H4 (cell line): ENCODE measurements at regions not wholly inside any gene's neighbourhood (a gene's known extent, or its start where the extent isn't known, plus 50 kb on each side); places are given as distances from the start of the nearest gene placed in this dataset.
"Not testable (repeated sequence)": the region's sequence is repeated elsewhere in the genome, so short reads cannot be mapped to it uniquely, and the experiment has no call there.

Source experiments
- DNase-seq: peaks from one replicate; pipeline ENCODE4 v3.0.0-alpha.2; 2015; ENCODE audit warnings: low spot score

- no peak for DNase-seq
Observed at GRCh38 chr6:14217728-14218518, 100.4 kb downstream of the CD83 start.

DNA sequence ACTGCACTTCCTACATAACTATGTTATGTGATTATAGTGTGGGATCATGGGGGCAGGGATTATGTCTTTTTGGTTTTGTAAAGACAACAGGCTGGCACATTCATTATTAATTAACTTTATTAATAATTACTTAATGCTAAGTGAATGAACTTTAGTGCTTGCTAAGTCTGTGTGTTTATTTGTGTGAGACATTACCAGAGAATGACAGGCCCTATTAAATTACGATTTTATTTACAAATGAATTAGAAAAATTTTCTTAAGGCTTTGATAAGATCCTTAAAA, 100.9 kb downstream of the CD83 start:
- DNase-seq: no peak

DNA sequence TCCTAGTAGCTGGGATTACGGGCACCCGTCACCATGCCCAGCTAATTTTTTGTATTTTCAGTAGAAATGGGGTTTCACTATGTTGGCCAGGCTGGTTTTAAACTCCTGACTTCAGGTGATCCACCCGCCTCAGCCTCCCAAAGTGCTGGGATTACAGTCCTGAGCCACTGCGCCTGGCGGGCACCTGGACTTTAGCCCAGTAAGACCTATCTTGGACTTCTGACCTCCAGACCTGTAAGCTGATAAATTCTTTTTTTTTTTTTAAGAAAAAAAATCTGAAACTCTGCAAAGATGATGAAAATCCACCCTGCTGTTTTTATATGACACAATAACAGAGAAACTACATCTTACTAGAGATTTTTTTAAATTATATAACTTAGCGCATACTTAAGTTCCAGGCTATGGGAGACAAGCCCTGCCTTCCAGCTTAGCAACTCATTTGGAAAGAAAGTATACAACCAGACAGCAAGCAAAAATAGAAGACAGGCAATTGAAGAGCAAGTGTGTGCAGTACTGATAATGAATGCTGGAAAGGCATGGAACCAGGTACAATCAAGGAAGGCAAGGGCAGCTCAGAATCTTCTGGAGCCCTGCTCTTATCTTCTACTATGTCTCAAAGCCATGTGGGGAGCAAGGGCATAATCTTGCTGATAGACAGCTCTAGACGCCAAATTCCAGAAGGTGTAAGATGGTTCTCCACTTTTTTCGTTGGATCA, 104.2 kb downstream of the CD83 start:
- DNase-seq: no peak

GRCh38 chr6:14222956-14223355, 105.4 kb downstream of the CD83 start:
- no peak for DNase-seq

- no peak for DNase-seq
Observed at GRCh38 chr6:14224359-14225103, 107.0 kb downstream of the CD83 start.

GRCh38 chr6:14226051-14226660, 108.6 kb downstream of the CD83 start:
- no peak for DNase-seq

GRCh38 chr6:14228571-14228970, 111.0 kb downstream of the CD83 start:
- DNase-seq: no peak

GRCh38 chr6:14231071-14231483, 113.5 kb downstream of the CD83 start:
- DNase-seq: no peak

DNA sequence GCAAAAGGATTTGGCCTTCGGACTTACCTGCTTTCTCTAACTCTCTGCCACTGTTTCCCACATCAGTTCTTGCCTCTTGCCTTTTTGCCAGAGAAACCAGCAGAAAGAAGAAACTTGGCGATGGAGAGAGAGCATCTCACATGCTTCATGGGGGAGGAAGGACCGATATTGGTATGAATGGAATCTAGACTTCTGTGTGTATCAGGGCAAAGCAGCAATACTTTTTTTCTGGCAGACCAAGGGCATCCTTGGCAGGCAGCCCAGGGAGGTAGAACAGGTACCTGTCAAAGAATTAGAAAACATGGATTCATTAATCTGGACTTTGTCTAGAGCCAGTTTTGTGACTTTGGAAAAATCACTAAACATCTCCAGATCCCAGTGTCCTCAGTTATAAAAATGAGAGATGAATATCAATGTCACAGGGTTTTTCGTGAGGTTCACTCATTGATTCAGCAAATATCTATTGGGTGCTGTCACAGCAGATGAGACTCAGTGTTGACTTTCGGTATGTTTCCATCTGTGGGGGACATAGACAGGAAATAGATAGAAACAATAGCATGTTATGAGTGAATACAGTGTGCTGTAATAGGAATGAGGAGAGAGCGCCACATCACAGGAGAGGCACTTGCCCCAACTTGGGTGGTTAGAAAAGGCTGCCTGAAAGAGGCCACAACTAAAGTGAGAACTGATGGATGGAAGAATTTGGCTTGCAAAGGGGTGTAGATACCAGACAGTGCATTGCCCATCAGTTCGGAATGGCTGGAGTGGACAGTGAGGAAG, 114.1 kb downstream of the CD83 start:
- DNase-seq: no peak

DNA sequence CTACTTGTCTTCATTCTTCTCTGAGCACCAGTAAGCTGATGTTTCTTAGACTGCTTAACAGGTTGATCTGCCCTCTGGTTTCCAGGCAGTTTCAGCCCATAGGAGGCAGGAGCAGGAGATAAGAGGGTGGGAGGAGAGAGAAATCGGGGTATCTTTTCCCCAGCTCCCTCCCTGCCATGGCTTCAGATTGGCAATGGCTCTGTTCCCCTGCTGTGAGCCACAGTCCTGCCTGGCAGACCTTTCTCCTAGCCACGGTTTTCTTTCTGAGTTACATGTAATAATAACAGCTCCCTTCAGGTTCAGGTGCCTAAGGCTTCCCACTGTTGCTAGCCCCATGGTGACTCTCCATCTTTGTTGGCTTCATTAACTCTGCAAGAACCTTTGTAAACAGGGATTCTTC, 115.3 kb downstream of the CD83 start:
- no peak for DNase-seq

- no peak for DNase-seq
Observed at GRCh38 chr6:14235653-14236356, 118.2 kb downstream of the CD83 start.

- DNase-seq: no peak
Observed at GRCh38 chr6:14239097-14239496, 121.5 kb downstream of the CD83 start.

DNA sequence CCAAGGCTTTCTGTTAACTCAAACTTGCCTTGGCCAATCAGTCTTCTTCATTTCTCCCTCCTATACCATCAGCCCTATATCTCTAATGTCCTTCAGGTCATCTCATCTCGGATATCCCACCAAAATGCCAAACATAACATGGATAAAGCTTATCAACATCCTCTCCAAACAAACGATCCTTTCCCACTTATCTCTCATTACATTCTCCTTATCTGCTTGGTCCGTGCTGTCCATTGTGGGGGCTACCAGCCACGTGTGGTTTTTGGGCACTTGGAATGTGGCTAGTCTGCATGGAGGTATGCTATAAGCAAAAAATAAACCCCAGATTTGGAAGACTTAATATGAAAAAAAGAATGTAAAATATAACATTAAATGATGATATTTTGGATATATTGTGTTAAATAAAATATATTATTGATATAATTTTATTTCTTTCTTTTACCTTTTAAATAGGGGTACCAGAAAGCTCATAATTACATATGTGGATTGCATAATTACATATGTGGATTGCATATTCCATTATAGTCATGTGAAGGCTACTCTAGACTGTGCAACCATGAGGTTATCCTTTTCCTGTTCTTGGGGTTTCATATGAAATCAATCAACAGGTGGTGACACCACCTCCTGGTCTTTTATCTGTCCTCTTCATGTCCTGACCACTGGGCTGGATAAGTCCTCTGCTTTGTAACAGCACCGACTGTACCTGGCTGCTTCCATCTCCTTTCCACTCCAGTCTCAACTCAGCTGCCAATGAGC, 123.0 kb downstream of the CD83 start:
- DNase-seq: no peak

DNA sequence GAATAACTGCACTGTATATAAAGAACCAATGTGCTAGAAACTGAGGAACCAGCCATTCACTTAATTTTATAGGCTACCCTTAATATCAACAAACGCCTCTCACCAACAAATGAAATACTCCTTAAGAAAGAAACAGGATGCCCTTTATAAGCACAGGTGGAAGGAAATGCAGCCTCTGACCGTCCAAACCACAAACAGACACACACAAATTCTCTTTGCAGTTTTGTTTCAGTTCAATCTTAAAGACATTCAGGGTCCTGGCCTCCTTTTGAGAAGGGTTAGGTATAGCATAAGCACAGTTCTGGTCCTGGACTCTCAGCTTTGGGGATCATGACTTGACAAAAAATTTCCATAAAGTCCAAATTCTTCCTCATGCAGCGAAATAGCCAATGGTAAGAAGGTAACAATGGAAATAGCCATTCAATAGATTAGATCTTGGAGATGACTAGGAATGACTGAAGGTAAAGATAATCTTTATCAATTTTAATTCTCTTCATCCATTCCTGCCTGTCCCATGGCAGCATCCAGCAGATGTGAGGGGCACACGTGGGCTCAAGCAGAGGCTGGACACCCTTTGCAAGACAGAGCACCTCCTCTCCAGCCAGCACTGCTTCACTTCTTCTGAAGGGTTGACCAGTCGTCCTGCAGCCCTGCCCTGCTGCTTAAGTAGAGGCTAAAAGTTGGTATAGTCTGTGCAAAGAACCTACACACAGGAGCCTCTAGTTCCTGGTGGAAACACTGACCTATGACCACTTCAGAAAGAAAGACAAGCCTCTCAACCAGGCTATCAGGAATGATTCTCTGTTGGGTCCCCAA, 123.9 kb downstream of the CD83 start:
- no peak for DNase-seq

DNA sequence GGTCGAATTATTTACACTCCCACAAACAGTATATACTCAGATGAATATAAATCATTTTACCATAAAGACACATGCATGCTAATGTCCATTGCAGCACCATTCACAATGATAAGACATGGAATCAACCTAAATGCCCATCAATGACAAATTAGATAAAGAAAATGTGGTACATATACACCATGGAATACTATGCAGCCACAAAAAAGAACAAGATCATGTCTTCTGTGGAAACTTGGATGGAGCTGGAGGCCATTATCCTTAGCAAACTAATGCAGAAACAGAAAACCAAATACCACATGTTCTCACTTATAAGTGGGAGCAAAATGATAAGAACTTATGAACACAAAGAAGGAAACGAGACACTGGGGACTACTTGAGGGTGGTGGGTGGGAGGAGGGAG, 125.3 kb downstream of the CD83 start:
- not testable (repeated sequence) for DNase-seq

DNA sequence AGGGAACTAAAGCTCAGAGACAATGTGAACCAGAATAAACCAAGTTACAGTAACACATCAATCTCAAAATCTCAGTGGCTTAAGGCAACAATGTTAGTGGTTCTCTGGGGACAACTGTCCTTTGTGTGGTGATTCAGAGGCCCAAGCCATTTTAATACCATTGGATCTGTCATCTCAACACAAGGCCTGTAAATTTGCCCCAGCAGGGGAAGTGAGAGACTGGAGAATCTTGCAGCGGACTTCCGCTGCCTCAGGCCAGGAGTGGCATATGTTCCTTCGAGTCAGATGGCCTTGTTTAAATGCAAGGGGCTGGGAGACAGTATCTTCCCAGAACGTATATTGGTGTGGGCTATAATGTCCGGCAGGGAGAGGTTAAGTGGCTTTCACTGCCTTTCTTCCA, 126.0 kb downstream of the CD83 start:
- no peak for DNase-seq

GRCh38 chr6:14246876-14247275, 129.3 kb downstream of the CD83 start:
- DNase-seq: no peak

DNA sequence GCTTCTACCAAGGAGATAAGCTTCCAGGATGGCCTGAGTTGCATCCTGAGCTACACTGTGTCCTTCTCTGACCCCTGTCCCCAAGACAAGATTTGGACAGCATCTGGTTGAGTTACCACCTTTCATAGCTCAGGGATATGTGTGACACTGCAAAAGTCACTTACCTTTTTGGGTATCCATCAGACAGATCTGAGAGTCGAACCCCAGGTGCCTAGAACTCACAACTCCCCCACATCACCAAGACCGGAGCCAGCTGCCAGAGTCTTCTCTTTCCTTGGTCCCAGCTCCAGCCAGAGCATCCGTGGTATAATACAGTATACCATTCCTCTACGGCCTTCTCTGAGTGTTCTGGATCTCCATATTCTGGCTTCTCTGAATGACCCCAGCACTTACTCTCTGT, 133.0 kb downstream of the CD83 start:
- no peak for DNase-seq

GRCh38 chr6:14252271-14252850, 134.8 kb downstream of the CD83 start:
- DNase-seq: no peak
